ENCODE measurements at regions not wholly inside any gene's neighbourhood (a gene's known extent, or its start where the extent isn't known, plus 50 kb on each side); places are given as distances from the start of the nearest gene placed in this dataset.
A peak's percentile ranks its signal among the peaks of the same experiment; 100 is the strongest.

DNA sequence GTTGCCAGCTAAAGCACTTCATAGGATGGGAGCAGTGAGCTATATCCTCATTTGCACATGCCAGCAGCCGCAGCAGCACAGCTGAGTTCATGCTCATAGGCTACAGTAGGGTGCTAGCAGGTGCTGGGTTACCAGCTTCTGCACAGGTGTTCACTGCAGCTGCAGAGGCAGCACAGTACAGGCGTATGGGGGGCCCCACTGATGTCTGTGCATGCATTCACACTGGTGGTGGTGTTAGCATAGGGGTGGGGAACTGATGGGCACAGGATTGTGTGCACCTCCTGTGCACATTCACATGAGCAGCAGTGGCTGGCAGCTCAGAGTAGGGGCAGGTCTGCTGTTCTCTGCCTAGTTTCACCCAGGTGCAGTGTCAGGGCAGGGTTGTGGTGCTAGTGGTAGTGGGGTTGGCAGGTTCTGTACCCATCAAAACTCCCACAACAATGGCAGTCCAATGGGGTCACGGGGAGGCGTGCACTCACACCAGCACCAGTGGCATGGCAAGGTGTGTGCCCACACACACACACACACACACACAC, 58.9 kb upstream of the IRAK1BP1 start:
- TF ChIP-seq, protein P1, sequence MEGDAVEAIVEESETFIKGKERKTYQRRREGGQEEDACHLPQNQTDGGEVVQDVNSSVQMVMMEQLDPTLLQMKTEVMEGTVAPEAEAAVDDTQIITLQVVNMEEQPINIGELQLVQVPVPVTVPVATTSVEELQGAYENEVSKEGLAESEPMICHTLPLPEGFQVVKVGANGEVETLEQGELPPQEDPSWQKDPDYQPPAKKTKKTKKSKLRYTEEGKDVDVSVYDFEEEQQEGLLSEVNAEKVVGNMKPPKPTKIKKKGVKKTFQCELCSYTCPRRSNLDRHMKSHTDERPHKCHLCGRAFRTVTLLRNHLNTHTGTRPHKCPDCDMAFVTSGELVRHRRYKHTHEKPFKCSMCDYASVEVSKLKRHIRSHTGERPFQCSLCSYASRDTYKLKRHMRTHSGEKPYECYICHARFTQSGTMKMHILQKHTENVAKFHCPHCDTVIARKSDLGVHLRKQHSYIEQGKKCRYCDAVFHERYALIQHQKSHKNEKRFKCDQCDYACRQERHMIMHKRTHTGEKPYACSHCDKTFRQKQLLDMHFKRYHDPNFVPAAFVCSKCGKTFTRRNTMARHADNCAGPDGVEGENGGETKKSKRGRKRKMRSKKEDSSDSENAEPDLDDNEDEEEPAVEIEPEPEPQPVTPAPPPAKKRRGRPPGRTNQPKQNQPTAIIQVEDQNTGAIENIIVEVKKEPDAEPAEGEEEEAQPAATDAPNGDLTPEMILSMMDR (IDR thresholded peaks at IDR 0.05; ENCODE audit: low read depth, low read length), result no peak
- H3K9me3 ChIP-seq (ENCODE audit: severe bottlenecking), result no peaks in the 10 kb centered on the region
- no peak for DNase-seq

DNA sequence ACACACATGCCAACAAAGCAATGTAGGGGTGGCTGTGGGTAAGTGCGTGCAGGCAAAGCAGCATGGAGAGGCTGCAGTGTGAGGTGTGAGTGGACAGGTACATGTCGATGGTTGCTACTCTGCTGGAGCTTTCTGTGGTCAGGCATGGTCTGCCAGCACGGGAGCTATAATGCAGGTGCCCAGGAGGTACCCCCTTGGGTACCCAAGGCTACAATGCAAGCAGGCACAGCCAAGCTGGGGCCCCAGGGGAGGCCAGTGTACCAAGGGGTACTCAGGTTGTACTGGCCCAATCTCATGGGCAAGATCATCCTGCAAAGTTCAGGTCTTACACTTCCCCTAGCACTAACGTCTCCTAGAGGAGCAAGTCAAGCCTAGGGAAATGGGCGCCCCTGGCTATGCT, 58.4 kb upstream of the IRAK1BP1 start:
- Histone ChIP-seq H3K4me3 (ENCODE audit: low read depth, low read length) (no peak overlapping the region), H3K9me3 (ENCODE audit: severe bottlenecking) (no peaks in the 10 kb centered on the region), H3K27ac (no peak overlapping the region), H3K36me3 (no peaks in the 10 kb centered on the region), H3K27me3 (ENCODE audit: insufficient read depth, low read depth, severe bottlenecking) (no peaks in the 10 kb centered on the region)
- TF ChIP-seq, protein P1 (IDR thresholded peaks at IDR 0.05; ENCODE audit: low read depth, low read length), result no peak
- no peak for DNase-seq

More for the DNA sequence above, 58.9 kb upstream of the IRAK1BP1 start:
- Histone ChIP-seq H3K27me3 (ENCODE audit: insufficient read depth, low read depth, severe bottlenecking) (no peaks in the 10 kb centered on the region), H3K4me3 (ENCODE audit: low read depth, low read length) (no peak overlapping the region), H3K36me3 (no peaks in the 10 kb centered on the region), H3K27ac (no peak overlapping the region)

DNA sequence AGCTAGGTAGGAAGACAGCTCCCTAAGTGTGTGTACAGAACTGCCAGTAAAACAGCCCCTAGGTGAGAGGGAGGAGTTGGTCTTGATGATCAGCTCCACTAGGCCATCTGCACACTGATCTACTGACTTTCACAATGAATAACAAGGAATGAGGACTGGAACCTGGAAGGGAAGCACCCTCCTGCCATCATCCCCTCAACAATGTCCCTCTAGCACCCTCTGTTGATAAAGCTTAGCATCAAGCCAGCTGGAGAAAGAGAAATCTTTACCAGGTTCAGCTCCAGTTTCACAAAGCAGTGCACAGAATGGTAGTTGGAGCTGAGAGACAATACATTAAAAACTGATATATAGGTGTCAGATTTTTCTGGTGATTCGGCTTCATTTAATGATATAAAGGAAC, 57.2 kb upstream of the IRAK1BP1 start:
- Histone ChIP-seq H3K36me3 (no peaks in the 10 kb centered on the region), H3K9me3 (ENCODE audit: severe bottlenecking) (no peaks in the 10 kb centered on the region), H3K27ac (no peak overlapping the region), H3K27me3 (ENCODE audit: insufficient read depth, low read depth, severe bottlenecking) (no peaks in the 10 kb centered on the region), H3K4me3 (ENCODE audit: low read depth, low read length) (no peak overlapping the region)
- DNase-seq, result peak; percentile 49
- TF ChIP-seq, protein P1 (IDR thresholded peaks at IDR 0.05; ENCODE audit: low read depth, low read length), result peak; percentile 78

DNA sequence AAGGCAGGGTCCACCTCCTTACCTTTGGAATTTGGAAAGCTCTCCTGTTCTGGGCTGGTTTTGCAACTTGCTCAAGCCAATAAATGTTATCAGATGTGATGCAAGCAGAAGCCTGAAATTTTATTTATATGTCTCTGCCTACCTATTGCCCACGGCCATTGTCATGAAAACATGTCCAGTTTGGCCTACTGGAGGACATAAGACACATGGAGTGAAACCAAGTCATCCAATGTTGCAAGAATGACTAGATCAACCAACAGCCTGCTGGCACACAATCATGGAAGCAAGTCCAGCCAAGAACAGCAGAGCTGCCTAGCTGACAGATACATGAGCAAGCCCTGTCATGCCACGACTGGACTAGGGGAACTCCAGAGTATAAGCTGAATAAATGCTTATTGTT, 56.7 kb upstream of the IRAK1BP1 start:
- Histone ChIP-seq H3K36me3 (no peaks in the 10 kb centered on the region), H3K27ac (no peak overlapping the region), H3K9me3 (ENCODE audit: severe bottlenecking) (no peaks in the 10 kb centered on the region), H3K4me3 (ENCODE audit: low read depth, low read length) (no peak overlapping the region), H3K27me3 (ENCODE audit: insufficient read depth, low read depth, severe bottlenecking) (no peaks in the 10 kb centered on the region)
- TF ChIP-seq, protein P1 (IDR thresholded peaks at IDR 0.05; ENCODE audit: low read depth, low read length), result no peak
- no peak for DNase-seq
